AG09309 (cell line): ENCODE measurements at regions not wholly inside any gene's neighbourhood (a gene's known extent, or its start where the extent isn't known, plus 50 kb on each side); places are given as distances from the start of the nearest gene placed in this dataset.

Experiments used
- DNase-seq: peaks from one replicate; pipeline ENCODE4 v3.0.0-alpha.2; 2010; ENCODE audit warnings: low read depth
- H3K4me3 ChIP-seq: 2 replicates; pipeline ENCODE4 v1.5.1; 2011; ENCODE audit warnings: mild to moderate bottlenecking, low read depth, low read length, moderate library complexity; ENCODE audit not compliant: control insufficient read depth
- CTCF ChIP-seq: IDR thresholded peaks from 2 replicates; pipeline ENCODE4 v1.5.1; 2011; ENCODE audit warnings: mild to moderate bottlenecking, low read depth, low read length, inconsistent platforms; ENCODE audit not compliant: insufficient read depth, control insufficient read depth; ENCODE audit errors: missing control alignments

- TF ChIP-seq CTCF = no peak
- no peak overlapping the region for H3K4me3 ChIP-seq
- DNase-seq = no peak
These were observed 50.4 kb upstream of the PRSS23 start for GRCh38 chr11:86749821-86750401.

- H3K4me3 ChIP-seq = no peak overlapping the region
- TF ChIP-seq CTCF = peak; percentile 23
- DNase-seq = no peak
These were observed 51.0 kb upstream of the PRSS23 start for GRCh38 chr11:86749376-86749775.

GRCh38 chr11:86748296-86748695, 52.0 kb upstream of the PRSS23 start:
- no peak overlapping the region for H3K4me3 ChIP-seq
- no peak for TF ChIP-seq CTCF
- peak; percentile 89 for DNase-seq

GRCh38 chr11:86747801-86748200, 52.5 kb upstream of the PRSS23 start:
- TF ChIP-seq CTCF = no peak
- DNase-seq = no peak

GRCh38 chr11:86746514-86746913, 53.8 kb upstream of the PRSS23 start:
- no peak for TF ChIP-seq CTCF
- no peak overlapping the region for H3K4me3 ChIP-seq
- no peak for DNase-seq

More at GRCh38 chr11:86747801-86748200, 52.5 kb upstream of the PRSS23 start:
- H3K4me3 ChIP-seq = no peak overlapping the region

GRCh38 chr11:86745571-86745970, 54.8 kb upstream of the PRSS23 start:
- DNase-seq = no peak
- TF ChIP-seq CTCF = no peak
- H3K4me3 ChIP-seq = no peak overlapping the region

GRCh38 chr11:86743223-86744118, 56.9 kb upstream of the PRSS23 start:
- DNase-seq = peak; percentile 91
- H3K4me3 ChIP-seq = no peak overlapping the region
- TF ChIP-seq CTCF = no peak
